Jurkat, Clone E6-1 (cell line): ENCODE measurements at regions not wholly inside any gene's neighbourhood (a gene's known extent, or its start where the extent isn't known, plus 50 kb on each side); places are given as distances from the start of the nearest gene placed in this dataset.

Experiments used
- DNase-seq: peaks from one replicate; pipeline ENCODE4 v3.0.0-alpha.2; 2011; ENCODE audit warnings: low read depth, low spot score
- H3K4me3 ChIP-seq: 2 replicates; pipeline ENCODE4 v1.5.1; 2011; ENCODE audit warnings: mild to moderate bottlenecking, low read length, control low read depth, moderate library complexity

DNA sequence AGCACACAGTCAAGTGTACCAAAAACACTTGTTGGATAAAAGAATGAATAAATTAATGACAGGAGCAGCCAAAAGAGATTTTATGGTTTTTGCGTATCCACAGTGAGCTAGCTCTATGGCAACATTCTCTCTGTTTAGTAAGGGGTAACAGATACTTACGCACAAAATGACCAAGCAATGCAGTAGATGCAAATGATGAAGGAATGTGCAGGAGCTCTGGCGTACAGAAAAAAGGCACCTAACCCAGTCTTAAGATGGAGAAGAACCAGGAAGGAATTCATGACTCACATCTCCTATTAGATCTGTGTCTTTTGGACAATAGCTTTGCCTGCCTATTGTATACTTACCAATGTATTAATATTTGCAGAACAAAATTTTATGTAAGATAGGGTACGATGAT, 191.9 kb upstream of the PREP start:
- DNase-seq, result no peak
- no peak overlapping the region for H3K4me3 ChIP-seq

DNA sequence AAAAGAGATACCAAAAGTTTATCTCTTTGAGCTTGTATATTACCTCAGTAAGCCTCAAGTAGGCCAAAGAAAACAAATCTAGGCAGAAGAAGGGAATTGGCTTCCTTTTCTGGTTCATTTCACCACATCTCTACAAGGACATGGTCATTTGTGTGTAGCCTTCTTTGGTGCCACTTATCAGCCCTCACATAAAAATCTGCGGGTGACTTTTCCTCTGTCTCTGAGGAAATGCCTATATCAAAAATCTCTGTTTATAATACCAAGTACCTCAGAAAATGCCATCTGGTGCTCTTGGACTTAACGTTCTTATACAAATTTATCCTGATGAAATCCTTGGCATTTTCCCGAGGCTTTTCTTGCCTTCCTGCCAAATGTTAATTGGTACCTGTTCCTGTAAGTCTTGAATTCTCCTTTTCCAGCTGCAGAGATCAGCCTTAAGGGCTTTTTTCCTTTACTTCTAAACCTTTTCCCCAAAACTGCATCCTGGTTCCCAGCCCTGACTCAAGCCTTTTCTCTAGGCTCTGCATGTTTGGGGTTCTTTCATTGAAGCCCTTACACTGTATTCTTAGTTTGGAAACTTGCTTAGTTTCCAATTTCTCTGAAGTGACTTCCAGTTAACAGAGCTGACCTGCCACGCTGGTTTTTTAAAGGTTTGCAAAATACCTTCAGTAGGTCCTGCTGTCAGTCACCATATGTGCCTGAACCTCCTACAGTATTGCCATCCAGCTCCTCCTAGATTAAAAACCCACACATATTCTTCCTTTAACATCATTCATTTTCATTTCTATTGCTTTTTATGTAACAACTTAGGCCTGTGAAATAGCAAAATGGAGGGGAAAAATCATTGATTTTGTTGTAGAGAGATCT, 191.2 kb upstream of the PREP start:
- no peak for DNase-seq
- no peak overlapping the region for H3K4me3 ChIP-seq

DNA sequence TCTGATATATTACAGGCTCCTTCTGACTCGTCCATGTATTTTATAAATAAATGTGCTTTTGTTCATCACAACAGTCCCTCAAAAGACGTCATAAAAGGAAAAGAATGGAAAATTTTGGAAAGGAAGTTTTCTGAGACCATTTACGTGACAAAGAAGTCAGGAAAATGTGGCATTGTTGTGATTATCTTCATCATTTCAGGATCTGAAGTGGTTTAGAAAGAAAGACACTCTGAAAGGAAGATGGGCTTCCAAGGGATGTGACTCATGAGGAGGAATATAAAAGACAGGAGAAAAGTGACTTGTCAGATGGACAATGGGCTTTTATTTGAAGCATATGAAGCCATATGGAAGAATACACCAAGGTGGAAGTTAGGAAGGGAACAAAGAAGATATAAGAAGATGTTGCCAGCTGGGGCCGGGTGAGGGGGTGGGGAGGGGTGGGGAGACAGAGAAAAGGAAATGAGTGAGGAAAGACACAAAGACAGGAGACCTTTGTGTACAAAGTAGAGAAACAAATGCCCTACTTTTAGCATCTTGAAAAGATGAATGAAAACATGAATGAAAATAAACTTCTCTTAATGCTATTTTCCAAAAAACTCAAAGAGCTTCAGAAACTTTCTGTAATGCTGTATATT, 190.3 kb upstream of the PREP start:
- no peak overlapping the region for H3K4me3 ChIP-seq
- DNase-seq, result no peak

DNA sequence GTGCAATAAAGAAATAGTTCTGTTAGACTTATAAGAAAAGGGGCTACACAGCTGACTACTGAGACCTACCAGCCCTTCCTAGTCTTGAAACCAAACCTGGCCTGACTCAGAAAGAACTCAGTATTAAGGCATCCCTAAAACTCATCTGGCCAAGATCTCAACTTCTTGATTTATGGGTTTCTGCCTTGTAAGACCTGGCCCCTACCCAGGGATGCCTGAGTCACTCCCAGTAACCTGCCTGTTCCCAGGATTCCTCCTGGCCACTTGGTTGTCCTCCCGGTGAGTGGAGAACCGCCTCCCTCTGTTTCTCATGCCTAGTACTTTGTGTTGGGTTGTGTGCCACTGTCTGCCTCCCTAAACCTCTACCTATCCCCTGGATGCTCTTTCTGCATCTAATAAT, 189.4 kb upstream of the PREP start:
- DNase-seq, result no peak
- no peak overlapping the region for H3K4me3 ChIP-seq

DNA sequence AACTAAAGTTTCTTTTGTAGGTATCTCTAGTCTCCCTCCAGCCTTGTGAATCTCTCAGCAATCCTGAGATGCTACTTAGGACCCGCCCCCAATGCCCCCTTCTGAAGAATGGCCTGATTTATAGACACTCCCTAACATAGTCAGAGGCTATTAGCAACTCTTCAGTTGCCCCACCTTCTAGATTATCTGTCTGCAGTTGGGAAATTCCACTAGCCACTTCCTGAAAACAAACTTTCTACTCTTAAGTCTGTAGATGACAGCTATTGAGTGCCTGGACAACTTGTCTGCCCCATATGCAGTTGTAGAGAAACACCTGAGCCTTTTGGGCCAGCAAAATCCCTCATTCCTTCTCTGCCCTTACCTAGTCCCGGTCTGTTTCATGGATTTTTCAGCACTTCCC, 188.2 kb upstream of the PREP start:
- H3K4me3 ChIP-seq, result no peak overlapping the region
- no peak for DNase-seq

DNA sequence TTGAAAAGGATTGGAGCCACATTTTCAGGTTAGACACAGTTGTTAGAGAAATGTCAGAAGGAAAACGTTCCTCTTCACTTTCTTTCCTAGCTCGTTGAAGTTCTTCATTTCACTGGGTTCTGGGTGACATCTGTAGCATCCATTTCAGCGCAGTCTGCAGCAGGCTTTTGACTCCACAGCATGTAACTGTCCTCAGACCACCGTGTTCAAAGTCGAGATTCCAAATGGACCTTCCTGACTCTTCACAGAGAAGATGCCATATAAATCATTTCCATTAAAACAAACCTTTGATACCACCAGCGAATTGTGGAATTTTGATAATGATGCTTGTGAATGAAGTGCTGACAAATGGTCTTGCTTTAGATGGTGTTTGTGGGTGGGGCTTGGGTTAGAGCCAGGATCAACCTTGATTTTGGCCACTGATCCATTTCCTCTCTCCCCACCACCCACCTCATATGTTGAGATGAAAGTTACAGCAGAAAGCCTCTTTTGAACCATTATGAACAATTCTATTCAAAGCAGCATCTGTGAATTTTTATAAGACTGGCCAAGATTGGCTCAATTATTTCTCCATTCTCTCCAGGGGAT, 185.3 kb upstream of the PREP start:
- peak overlapping the region; percentile 34 for H3K4me3 ChIP-seq
- peak; percentile 20 for DNase-seq

DNA sequence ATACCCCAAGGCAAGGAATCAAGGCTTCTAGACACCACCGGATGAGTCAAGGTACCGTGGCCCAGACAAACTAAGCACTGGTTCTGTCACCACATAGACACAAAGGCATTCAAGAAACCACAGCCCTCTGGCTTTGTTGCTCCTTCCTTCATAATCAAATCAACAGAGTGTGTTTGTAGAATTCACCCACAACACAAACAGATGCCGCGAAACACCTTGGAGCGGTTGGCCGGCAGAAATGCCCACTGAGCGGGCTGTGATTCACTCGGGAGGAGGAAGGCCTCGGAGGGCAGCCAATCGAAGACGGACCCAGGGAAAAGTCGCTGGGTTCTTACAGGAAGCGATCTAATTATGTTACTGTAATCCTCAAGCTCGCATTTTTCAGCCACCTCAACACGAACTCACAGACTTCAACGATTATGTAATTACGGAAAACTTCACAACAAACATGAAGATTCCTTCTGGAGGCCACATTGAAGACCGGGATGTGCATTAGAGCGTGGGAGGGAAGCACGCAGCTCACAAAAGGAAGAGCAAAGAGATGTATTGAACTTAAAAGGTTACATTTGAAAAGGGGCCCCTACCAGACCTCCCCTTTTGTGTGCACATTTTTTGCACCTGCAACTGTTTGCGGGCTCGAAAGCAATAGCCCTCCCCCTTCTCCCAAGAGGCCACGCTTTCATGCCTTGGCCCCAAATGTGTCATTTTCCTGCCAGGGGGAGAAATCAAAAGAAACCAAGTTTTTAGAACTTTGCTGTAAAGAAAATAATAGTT, 184.7 kb upstream of the PREP start:
- peak overlapping the region; percentile 34 for H3K4me3 ChIP-seq
- DNase-seq, result peak; percentile 73

DNA sequence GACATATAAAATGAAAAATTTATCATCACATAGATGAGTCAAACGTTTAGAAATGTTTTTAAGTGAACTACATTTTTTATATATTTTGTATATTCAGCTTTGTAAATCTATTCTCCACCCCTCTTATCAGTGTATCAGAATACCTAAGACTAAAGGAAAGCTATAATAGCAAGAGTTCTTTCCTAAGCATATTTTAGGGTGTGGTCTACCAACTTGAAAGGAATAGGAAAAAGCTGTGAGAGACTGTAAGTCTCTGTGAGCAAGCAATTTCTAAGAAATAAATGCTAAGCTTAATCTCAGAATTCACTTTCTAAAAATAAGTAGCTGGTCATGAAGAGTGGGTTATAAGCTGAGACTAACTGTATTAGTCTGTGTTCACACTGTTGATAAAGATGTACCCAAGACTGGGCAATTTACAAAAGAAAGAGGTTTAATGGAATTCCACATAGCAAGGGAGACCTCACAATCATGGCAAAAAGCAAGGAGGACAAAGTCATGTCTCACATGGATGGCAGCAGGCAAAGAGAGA, 175.4 kb upstream of the PREP start:
- no peak overlapping the region for H3K4me3 ChIP-seq
- DNase-seq, result no peak

DNA sequence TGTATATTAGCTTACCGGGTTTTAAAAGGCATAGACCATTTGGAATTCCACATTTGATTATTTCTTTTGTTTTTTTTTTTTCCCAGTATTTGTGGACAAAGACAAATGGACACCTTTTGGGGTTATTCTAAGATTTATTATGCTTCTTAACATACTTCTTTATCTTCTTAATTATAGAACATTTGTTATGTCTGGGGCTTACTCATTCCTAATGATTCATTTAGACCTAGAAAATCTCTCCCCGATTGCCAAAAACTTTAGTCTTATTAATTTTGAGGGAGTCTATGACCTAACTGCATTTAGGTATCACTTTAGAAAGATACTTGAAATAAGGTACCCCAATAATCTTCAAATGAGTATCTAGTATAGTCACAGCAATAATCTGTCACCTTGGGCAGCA, 170.7 kb upstream of the PREP start:
- H3K4me3 ChIP-seq, result no peak overlapping the region
- no peak for DNase-seq

DNA sequence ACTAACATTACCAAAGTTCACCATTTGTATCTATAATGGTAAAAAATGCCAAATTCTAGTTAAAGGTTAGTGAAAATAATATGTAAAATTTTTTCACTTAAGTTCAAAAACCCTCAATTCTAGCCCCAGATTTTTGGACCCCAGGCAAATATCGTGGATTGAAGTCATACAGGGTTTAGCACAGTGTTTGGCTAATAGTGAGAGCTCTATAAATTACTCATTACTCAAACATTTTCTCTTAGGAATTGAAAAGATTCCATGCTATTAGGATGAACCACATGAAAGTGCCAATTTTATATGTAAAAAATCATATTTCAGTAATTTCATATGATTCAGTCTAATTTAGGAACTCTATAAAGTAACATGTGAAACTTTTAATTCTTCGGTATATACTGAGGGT, 170.3 kb upstream of the PREP start:
- DNase-seq, result no peak
- no peak overlapping the region for H3K4me3 ChIP-seq

DNA sequence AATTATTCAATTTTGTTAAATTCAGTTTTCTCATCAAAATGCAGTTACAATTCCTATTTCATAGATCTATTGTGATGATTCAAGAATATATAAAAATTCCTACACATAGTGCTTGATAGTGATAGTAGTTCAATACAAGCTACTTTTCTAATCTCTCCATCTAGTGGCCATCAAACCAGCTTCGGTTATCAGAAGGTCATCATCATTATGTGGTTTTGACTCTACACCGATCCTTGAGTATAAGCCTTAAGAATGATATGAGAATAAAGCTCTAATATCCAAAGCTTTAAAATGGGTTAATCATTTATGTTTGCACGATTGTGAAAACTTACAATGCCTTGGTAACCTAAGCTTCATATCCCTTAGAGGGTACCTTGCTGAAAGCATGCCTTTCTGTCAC, 167.5 kb upstream of the PREP start:
- H3K4me3 ChIP-seq, result no peak overlapping the region
- no peak for DNase-seq

DNA sequence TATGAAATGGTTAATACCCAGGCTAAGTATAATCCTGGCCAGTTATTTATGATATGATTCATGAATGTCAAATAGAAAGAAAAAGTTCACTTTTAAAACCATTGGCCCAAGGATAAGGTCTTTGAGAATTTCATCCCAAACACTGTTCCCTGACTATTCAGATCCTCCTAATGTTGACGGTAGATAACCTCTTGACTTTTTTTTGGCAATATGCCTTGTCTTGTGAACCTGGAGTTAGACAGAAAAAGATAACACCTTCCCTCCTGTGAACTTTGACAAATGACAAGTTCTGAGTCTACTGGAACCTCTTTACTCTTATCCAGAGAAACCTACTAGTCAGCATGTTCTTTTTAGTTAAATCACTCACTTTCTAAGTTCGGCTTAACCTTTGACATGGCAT, 166.8 kb upstream of the PREP start:
- no peak for DNase-seq
- no peak overlapping the region for H3K4me3 ChIP-seq

DNA sequence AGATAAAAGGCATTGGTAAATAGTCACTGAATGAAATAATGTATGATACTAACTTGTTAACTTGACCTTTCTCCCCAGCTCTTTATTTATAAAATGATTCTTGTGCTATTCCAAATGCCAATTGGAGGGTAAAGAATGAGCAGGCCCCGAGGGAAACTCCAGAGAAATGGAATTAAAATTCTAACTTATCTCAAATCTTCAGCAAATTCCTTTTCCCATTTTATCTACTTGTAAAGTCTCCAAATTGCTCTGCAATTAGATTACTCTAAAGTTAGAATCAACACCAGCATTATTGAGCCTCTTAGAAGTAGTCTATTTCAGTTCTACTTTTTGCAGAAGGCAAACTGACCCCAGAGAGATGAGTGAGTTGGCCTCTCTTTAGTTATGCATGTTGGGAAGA, 165.9 kb upstream of the PREP start:
- H3K4me3 ChIP-seq, result no peak overlapping the region
- DNase-seq, result no peak

DNA sequence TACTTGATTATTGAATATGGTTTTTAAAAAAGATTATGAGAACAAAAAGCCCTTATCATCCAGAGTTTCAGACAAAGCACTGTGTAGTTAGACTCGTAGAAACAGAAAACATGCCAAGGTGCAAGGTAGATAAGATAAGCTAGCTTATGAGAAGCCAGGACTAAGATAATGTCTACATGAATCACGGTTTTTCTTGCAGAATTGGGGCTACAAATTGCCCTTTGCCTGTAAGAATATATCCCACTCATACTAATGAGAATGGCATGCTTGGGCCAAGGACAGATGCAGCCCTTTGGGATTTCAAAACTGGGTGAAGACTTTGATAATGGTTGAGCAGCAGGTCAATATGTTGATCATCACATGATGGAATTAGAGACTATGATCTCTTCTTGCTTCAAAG, 165.3 kb upstream of the PREP start:
- H3K4me3 ChIP-seq, result no peak overlapping the region
- DNase-seq, result no peak

DNA sequence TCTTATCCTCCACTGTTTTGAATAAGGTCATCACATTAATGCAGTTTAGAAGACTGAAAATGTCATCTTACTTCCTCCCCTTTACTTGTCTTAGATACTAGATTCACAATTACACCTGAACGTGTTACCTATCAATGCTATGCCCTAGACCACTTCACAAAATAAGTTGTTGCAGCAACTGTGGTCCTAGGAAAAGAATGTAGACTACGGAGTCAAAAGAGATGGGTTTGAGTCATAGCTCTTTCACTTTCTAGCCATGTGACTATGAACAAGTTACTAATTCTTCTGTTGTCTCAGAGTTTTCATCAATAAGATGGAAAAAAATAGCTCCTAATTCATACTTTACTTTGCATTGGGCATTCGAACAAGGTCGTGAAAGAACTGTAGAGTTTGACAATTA, 164.3 kb upstream of the PREP start:
- no peak overlapping the region for H3K4me3 ChIP-seq
- no peak for DNase-seq

DNA sequence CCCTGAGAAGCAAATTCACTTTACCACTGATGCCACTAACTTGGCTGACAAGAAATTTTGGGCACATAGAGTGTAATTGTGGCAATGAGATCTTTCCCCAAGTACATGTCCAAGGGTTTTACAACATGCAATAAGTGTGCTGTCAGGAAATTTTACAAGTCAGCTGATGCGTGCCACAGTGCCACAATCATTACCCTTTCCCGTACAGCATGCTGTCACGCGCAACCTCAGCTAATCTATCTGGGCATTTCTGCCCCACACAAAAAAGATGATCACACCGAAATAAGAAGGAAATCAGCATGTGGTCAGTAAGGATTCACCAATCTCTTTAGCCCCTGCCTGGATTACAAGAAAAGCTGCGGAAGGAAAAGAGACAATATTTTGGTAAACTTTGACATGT, 163.6 kb upstream of the PREP start:
- DNase-seq, result no peak

DNA sequence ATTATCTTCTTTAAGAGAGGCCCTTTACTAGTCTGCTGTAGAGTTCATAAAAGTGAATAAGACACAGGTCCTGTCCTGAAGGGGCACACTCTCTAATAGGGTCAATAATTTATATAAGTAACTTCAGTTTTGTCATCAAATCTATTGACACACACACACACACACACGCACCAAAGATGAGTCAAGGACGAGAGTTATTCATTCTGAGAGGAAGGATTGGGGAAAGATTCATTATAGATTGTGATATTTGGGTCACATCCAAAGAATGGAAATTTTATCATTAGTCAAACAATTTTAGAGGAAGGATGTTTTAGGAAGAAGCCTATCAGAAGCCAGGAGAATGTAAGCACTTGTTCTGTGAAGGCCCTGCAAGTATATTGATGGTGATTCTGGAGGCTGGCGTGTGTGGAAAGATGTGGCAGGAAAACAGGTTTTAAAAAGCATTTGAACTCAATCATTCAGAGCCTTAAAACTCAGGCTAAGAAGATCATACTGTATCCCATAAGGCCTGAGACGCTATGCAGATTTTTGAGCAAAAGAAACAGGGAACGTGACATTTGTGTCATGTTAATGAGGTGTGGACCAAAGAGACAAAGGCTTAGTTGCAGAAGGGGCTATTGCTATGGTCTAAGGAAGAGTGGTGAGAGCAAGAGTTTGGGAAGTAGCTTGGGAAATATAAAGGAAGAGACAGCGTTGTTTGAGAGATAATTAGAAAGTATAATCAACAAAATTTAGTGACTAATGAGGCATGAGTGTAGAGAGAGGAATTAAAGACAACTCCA, 161.4 kb upstream of the PREP start:
- no peak for DNase-seq
- no peak overlapping the region for H3K4me3 ChIP-seq

More for the DNA sequence above, 163.6 kb upstream of the PREP start:
- no peak overlapping the region for H3K4me3 ChIP-seq

DNA sequence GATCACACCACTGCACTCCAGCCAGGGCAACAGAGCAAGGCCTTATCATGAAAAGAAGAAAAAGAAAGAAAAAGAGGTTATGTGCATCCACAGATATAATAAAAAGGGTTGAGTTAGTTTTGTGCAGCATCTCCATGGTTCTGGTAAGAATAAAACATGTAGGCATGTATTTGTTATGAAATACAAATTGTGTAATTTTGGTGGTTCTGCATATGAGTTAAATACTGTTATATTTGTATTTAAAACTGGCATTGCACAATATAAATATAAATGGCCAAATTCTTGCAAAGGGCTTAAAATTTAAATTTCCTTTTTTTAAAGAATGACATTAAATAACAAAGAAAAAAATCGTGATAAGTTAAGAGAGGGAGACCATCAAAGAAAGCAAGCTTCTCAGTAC, 159.1 kb upstream of the PREP start:
- no peak for DNase-seq
- no peak overlapping the region for H3K4me3 ChIP-seq

DNA sequence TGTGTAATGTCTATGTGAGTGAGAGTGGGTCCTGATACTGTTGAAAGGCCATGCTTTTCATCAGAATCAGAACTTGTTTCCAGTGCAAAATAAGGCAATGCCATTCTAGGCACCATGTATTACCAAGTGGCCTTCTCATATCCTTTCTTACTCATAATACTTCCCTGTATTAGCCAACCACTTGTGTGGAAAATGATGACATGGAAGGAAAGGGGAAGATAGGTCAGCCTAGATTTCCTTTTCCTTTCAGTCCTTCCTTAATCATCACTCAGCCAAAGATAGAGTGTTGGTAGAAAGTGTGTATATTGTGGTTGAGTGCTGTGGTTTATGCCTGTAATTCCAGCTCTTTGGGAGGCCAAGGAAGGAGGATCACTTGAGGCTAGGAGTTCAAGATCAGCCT, 158.6 kb upstream of the PREP start:
- H3K4me3 ChIP-seq, result no peak overlapping the region
- no peak for DNase-seq
